HG03442 (cell line): ENCODE measurements at regions not wholly inside any gene's neighbourhood (a gene's known extent, or its start where the extent isn't known, plus 50 kb on each side); places are given as distances from the start of the nearest gene placed in this dataset.

ENCODE experiments used
- ATAC-seq: cut with Tn5 transposase; IDR thresholded peaks from one replicate; pipeline ENCODE4 v1.9.1; 2021; ENCODE audit warnings: mild to moderate bottlenecking, moderate library complexity; ENCODE audit not compliant: unreplicated experiment

GRCh38 chr21:16389643-16390042 is 659.9 kb downstream of the USP25 start:
- ATAC-seq: no peak

- no peak for ATAC-seq
Observed at GRCh38 chr21:16395285-16395684, 665.5 kb downstream of the USP25 start.

- no peak for ATAC-seq
Observed at GRCh38 chr21:16402752-16403151, 673.0 kb downstream of the USP25 start.

GRCh38 chr21:16404776-16405175 is 675.0 kb downstream of the USP25 start:
- no peak for ATAC-seq

- no peak for ATAC-seq
Observed at GRCh38 chr21:16406355-16406754, 676.6 kb downstream of the USP25 start.

- no peak for ATAC-seq
Observed at GRCh38 chr21:16407403-16408240, 677.8 kb downstream of the USP25 start.

- ATAC-seq: no peak
Observed at GRCh38 chr21:16408280-16408679, 678.5 kb downstream of the USP25 start.

- ATAC-seq: no peak
Observed at GRCh38 chr21:16409352-16409751, 679.6 kb downstream of the USP25 start.

GRCh38 chr21:16418226-16418625 is 688.4 kb downstream of the USP25 start:
- no peak for ATAC-seq

GRCh38 chr21:16418642-16419041 is 688.9 kb downstream of the USP25 start:
- ATAC-seq: no peak

GRCh38 chr21:16419188-16419921 is 689.6 kb downstream of the USP25 start:
- ATAC-seq: no peak

- ATAC-seq: no peak
Observed at GRCh38 chr21:16420031-16420724, 690.4 kb downstream of the USP25 start.

GRCh38 chr21:16421007-16421406 is 691.2 kb downstream of the USP25 start:
- ATAC-seq: no peak

- no peak for ATAC-seq
Observed at GRCh38 chr21:16421965-16422364, 692.2 kb downstream of the USP25 start.

- ATAC-seq: no peak
Observed at GRCh38 chr21:16422702-16423101, 692.9 kb downstream of the USP25 start.

- ATAC-seq: no peak
Observed at GRCh38 chr21:16423921-16424320, 694.1 kb downstream of the USP25 start.

GRCh38 chr21:16424331-16424751 is 694.6 kb downstream of the USP25 start:
- no peak for ATAC-seq

- no peak for ATAC-seq
Observed at GRCh38 chr21:16425376-16425775, 695.6 kb downstream of the USP25 start.

- no peak for ATAC-seq
Observed at GRCh38 chr21:16426936-16427335, 697.2 kb downstream of the USP25 start.

- ATAC-seq: no peak
Observed at GRCh38 chr21:16427587-16428087, 697.9 kb downstream of the USP25 start.

- ATAC-seq: no peak
Observed at GRCh38 chr21:16437586-16437985, 707.8 kb downstream of the USP25 start.
